B cell (primary cell): ENCODE measurements at regions not wholly inside any gene's neighbourhood (a gene's known extent, or its start where the extent isn't known, plus 50 kb on each side); places are given as distances from the start of the nearest gene placed in this dataset.

Experiments
- ATAC-seq: fragments of 200-7000 bp; cut with Tn5 transposase; one replicate; pipeline ENCODE4 v1.10.0; 2021; ENCODE audit warnings: low read depth, mild to moderate bottlenecking, moderate number of reproducible peaks, moderate library complexity
- CTCF ChIA-PET: fragments of 350-600 bp; sonication (Branson Sonifier 250); formaldehyde crosslinking; loops from one replicate; lab custom pipeline; 2021; ENCODE audit warnings: antibody characterized with exemption, inconsistent platforms; lab: Charles Lee
- POLR2A ChIA-PET: fragments of 350-600 bp; sonication (Branson Sonifier 250); formaldehyde crosslinking; loops from one replicate; lab custom pipeline; 2021; ENCODE audit warnings: antibody characterized with exemption; lab: Charles Lee
- DNase-seq: peaks from one replicate; pipeline ENCODE4 v3.0.0; 2013
- H2AFZ ChIP-seq: 2 replicates; pipeline ENCODE4 v1.6.1; 2012; ENCODE audit warnings: mild to moderate bottlenecking, low read depth, low read length; ENCODE audit not compliant: insufficient read depth, poor library complexity, severe bottlenecking
- H3K27ac ChIP-seq, 2 donors: 1 replicate in 1 of 2; 2 replicates in 1 of 2; pipeline ENCODE4 v1.5.1; 2012 to 2013; ENCODE audit warnings: low read length in 2 of 2, mild to moderate bottlenecking in 2 of 2, moderate library complexity in 1 of 2
- H3K27me3 ChIP-seq, 4 experiments: fragments of 200-600 bp in 1 of 4; sonication (generic) in 1 of 4; replicated peaks in 1 of 4; 1 replicate in 2 of 4; 2 replicates in 2 of 4; pipeline versions ENCODE4 v1.6.1 to v1.7.0; 2013 to 2016; ENCODE audit warnings: low read length in 3 of 4, mild to moderate bottlenecking in 2 of 4, mixed read lengths in 1 of 4, moderate library complexity in 1 of 4; ENCODE audit not compliant: insufficient read depth in 4 of 4, control insufficient read depth in 3 of 4; ENCODE audit errors: control extremely low read depth in 1 of 4
- H3K36me3 ChIP-seq, 2 experiments: replicated peaks in 1 of 2; 1 replicate in 1 of 2; 2 replicates in 1 of 2; pipeline versions ENCODE4 v1.6.1 to v1.7.1; 2013; ENCODE audit warnings: low read length in 1 of 2; ENCODE audit not compliant: insufficient read depth in 2 of 2, control insufficient read depth in 1 of 2; ENCODE audit errors: control extremely low read depth in 1 of 2, extremely low read depth in 1 of 2
- H3K4me1 ChIP-seq, 2 donors: fragments of 200-600 bp in 1 of 2; sonication (generic) in 1 of 2; 1 replicate in 1 of 2; 2 replicates in 1 of 2; pipeline versions ENCODE4 v1.5.1 to v1.6.1; 2013 to 2017; ENCODE audit warnings: low read length in 2 of 2; ENCODE audit not compliant: control insufficient read depth in 2 of 2, insufficient read depth in 2 of 2
- H3K4me2 ChIP-seq: replicated peaks from 2 replicates; pipeline ENCODE3; 2012; ENCODE audit warnings: mild to moderate bottlenecking, low read depth, low read length; ENCODE audit not compliant: poor library complexity, severe bottlenecking
- H3K4me3 ChIP-seq, 5 experiments: fragments of 200-600 bp in 1 of 5; sonication (generic) in 1 of 5; 1 replicate in 3 of 5; 2 replicates in 2 of 5; pipeline versions ENCODE4 v1.5.1 to v1.7.0; 2011 to 2016; ENCODE audit warnings: low read length in 4 of 5, mild to moderate bottlenecking in 4 of 5, low read depth in 2 of 5, control low read depth in 1 of 5, moderate library complexity in 1 of 5; ENCODE audit not compliant: insufficient read depth in 1 of 5; ENCODE audit errors: control extremely low read depth in 1 of 5, extremely low read depth in 1 of 5
- H3K79me2 ChIP-seq: fragments of 200-600 bp; sonication (generic); one replicate; pipeline ENCODE4 v1.6.0; 2016; ENCODE audit warnings: low read length; ENCODE audit not compliant: control insufficient read depth, insufficient read depth
- H3K9ac ChIP-seq: fragments of 200-600 bp; sonication (generic); 2 replicates; pipeline ENCODE4 v1.6.1; 2017; ENCODE audit warnings: mild to moderate bottlenecking, low read length, moderate library complexity
- H3K9me3 ChIP-seq, 3 donors: one replicate each; pipeline versions ENCODE4 v1.6.1 to v1.7.1; 2013; ENCODE audit warnings: low read length in 2 of 3; ENCODE audit not compliant: control insufficient read depth in 2 of 3, insufficient read depth in 1 of 3; ENCODE audit errors: control extremely low read depth in 1 of 3
- H4K20me1 ChIP-seq: 2 replicates; pipeline ENCODE4 v1.6.0; 2012; ENCODE audit warnings: mild to moderate bottlenecking, low read length; ENCODE audit not compliant: insufficient read depth, control insufficient read depth, poor library complexity, severe bottlenecking
- H3K27ac Mint-ChIP-seq: one replicate; pipeline ENCODE4 v1.8.0; 2021; ENCODE audit warnings: mixed read lengths
- H3K27me3 Mint-ChIP-seq: one replicate; pipeline ENCODE4 v1.8.0; 2021; ENCODE audit warnings: mixed read lengths
- H3K4me1 Mint-ChIP-seq: one replicate; pipeline ENCODE4 v1.8.0; 2021; ENCODE audit warnings: mixed read lengths
- H3K4me3 Mint-ChIP-seq: one replicate; pipeline ENCODE4 v1.8.0; 2021; ENCODE audit warnings: mixed read lengths
- H3K9me3 Mint-ChIP-seq: one replicate; pipeline ENCODE4 v1.8.0; 2022; ENCODE audit warnings: mixed read lengths; ENCODE audit not compliant: insufficient read depth
- EZH2 ChIP-seq: IDR thresholded peaks from 2 replicates; pipeline ENCODE4 v1.6.1; 2012; ENCODE audit warnings: borderline replicate concordance, low read depth, mild to moderate bottlenecking, moderate library complexity, low read length; ENCODE audit not compliant: insufficient read depth, poor library complexity, severe bottlenecking
- WGBS: methylation state at CpG from one replicate; pipeline ENCODE4 v1.1.5; 2013; ENCODE audit warnings: missing lambda C conversion rate; ENCODE audit not compliant: insufficient coverage; 5-methylcytosine and 5-hydroxymethylcytosine counted together
- intact Hi-C: fragments of 100-400 bp; cut with micrococcal nuclease; formaldehyde crosslinking; loops from one replicate; pipeline ENCODE4 v1.10.0; 2022
- TF ChIP-seq, protein P1 (sequence below): fragments of 200-600 bp; IDR thresholded peaks from one replicate; pipeline ENCODE4 v1.8.0; 2022; ENCODE audit warnings: antibody characterized with exemption, mild to moderate bottlenecking

DNA sequence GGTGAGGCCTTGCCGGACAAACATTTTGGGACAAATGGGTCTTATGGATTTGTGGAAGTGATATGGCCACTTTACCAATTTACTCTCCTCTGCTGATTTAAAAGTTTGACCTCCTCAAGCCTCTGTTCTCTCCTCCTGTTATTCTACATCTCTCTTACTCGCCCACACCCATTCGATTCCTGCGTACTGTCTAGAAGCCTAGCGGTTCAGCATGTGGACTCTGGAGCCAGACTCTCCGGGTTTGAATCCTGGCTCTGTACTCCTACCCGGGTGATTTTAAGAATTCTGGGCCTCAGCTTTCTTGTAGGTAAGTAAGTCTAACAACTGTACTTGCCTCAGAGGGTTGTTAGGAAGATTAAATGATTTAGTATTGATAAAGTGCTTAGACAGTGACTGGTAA lies 168.6 kb upstream of the IFNG-AS1 start:
- CTCF ChIA-PET: no interaction called here
- no peaks in the 10 kb centered on the region for H3K4me1 Mint-ChIP-seq
- DNase-seq (no peak), ATAC-seq (no peak)
- POLR2A ChIA-PET: no interaction called here
- no peak overlapping the region for H3K9ac ChIP-seq
- H3K27me3 ChIP-seq: no peaks in the 10 kb centered on the region
- H3K4me1 ChIP-seq: no peaks in the 10 kb centered on the region
- no peaks in the 10 kb centered on the region for H3K79me2 ChIP-seq
- H3K4me3 ChIP-seq: no peak overlapping the region
- no peak overlapping the region for H3K4me3 Mint-ChIP-seq
- no peak overlapping the region for H3K4me2 ChIP-seq
- peaks cover 1 to 9% (median 3%) of the 10 kb centered on the region in 3 donors for H3K9me3 ChIP-seq
- no peaks in the 10 kb centered on the region for H3K36me3 ChIP-seq
- H3K27me3 Mint-ChIP-seq: no peaks in the 10 kb centered on the region
- H3K9me3 Mint-ChIP-seq: peaks cover 6% of the 10 kb centered on the region
- WGBS: 81% methylated on average over 6 of the region's 7 CpGs
- no peaks in the 10 kb centered on the region for H4K20me1 ChIP-seq
- no peak overlapping the region for H3K27ac Mint-ChIP-seq
- no peak overlapping the region for H3K27ac ChIP-seq
- no peak for TF ChIP-seq EZH2
- H2AFZ ChIP-seq: no peak overlapping the region
- intact Hi-C loops: no loop called here

DNA sequence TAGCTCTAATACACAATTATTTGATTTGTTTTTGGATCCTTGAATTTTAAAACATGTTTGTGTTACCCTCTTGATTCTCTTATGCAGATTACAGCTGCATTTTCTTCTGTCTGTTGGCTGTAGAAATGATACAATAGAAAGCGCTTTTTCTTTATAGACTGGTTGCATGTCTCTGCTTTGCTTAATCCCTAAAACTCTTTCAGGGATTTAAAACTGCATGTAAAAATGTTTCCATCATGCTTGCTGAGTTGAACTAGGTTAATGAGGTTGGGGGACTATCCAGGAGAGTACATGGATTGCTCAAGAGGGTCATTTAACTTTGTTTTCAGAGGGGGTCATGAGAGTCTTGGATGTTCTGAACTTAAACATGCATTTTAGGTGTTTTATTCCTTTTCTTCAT lies 166.4 kb upstream of the IFNG-AS1 start:
- DNase-seq (no peak), ATAC-seq (no peak)
- peaks cover 0 to 3% (median 0%) of the 10 kb centered on the region in 3 donors for H3K9me3 ChIP-seq
- Mint-ChIP-seq H3K9me3 (no peaks in the 10 kb centered on the region), H3K27ac (no peak overlapping the region), H3K4me1 (peaks cover 3% of the 10 kb centered on the region), H3K27me3 (no peaks in the 10 kb centered on the region), H3K4me3 (no peak overlapping the region)
- no peak overlapping the region for H3K9ac ChIP-seq
- ChIA-PET POLR2A (no interaction called here), CTCF (no interaction called here)
- TF ChIP-seq, protein P1, sequence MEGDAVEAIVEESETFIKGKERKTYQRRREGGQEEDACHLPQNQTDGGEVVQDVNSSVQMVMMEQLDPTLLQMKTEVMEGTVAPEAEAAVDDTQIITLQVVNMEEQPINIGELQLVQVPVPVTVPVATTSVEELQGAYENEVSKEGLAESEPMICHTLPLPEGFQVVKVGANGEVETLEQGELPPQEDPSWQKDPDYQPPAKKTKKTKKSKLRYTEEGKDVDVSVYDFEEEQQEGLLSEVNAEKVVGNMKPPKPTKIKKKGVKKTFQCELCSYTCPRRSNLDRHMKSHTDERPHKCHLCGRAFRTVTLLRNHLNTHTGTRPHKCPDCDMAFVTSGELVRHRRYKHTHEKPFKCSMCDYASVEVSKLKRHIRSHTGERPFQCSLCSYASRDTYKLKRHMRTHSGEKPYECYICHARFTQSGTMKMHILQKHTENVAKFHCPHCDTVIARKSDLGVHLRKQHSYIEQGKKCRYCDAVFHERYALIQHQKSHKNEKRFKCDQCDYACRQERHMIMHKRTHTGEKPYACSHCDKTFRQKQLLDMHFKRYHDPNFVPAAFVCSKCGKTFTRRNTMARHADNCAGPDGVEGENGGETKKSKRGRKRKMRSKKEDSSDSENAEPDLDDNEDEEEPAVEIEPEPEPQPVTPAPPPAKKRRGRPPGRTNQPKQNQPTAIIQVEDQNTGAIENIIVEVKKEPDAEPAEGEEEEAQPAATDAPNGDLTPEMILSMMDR: no peak
- TF ChIP-seq EZH2: no peak
- no peaks in the 10 kb centered on the region for H3K79me2 ChIP-seq
- no peak overlapping the region for H3K4me3 ChIP-seq
- H3K4me2 ChIP-seq: no peak overlapping the region
- WGBS: 100% methylated on average over 1 of the region's 1 CpG
- no peaks in the 10 kb centered on the region for H4K20me1 ChIP-seq
- H3K27ac ChIP-seq: no peak overlapping the region
- H2AFZ ChIP-seq: no peak overlapping the region
- no peaks in the 10 kb centered on the region for H3K36me3 ChIP-seq
- no peaks in the 10 kb centered on the region for H3K4me1 ChIP-seq
- intact Hi-C loops: no loop called here
- H3K27me3 ChIP-seq: no peaks in the 10 kb centered on the region
